ENCODE measurements at regions not wholly inside any gene's neighbourhood (a gene's known extent, or its start where the extent isn't known, plus 50 kb on each side); places are given as distances from the start of the nearest gene placed in this dataset.
A peak's percentile ranks its signal among the peaks of the same experiment; 100 is the strongest.

DNA sequence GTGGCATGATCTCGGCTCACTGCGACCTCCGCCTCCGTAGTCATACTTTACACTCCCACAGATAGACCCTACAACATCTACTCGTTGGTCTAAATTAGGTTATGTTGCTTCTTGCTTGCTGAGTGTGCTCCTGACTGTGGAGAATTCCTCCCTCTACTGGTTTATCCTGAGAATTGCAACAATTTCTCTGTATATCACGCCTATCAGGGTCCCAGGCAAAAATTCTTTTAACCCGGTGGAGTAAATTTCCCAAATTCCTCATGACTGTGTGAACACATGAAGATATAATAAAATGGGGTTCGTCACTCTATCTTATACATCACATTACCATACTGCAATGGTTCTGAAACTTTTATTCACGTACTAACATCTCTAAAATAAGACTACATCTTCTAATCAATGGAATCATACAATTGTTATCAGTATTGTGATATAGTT lies 156.7 kb downstream of the EVA1A start (continued):
- TF ChIP-seq MGA (IDR thresholded peaks at IDR 0.05) (no peak), SMC3 (conservative IDR thresholded peaks at IDR 0.05; ENCODE audit: insufficient read depth, low read depth, low read length) (0 out of 2 replicates have a peak, but pooled peaks have one; percentile 36)

All from K562 (cell line).